RWPE1 (cell line): ENCODE measurements at regions not wholly inside any gene's neighbourhood (a gene's known extent, or its start where the extent isn't known, plus 50 kb on each side); places are given as distances from the start of the nearest gene placed in this dataset.

ENCODE experiments used
- CTCF ChIA-PET: fragments of 350-600 bp; sonication (Branson Sonifier 250); formaldehyde crosslinking; extraction: SDS; loops from one replicate; lab custom pipeline; 2021; lab: Yijun Ruan, JAX
- POLR2A ChIA-PET: fragments of 400-600 bp; formaldehyde crosslinking; extraction: SDS; loops from one replicate; lab custom pipeline; 2020; ENCODE audit warnings: antibody characterized with exemption; ENCODE audit not compliant: low non-redundant PET; lab: Yijun Ruan, JAX
- DNase-seq: peaks from one replicate; pipeline ENCODE4 v3.0.0; 2012; ENCODE audit warnings: low spot score
- H3K27ac ChIP-seq: fragments of 450-650 bp; 2 replicates; pipeline ENCODE4 v1.5.1; 2017
- CTCF ChIP-seq: fragments of 450-650 bp; conservative IDR thresholded peaks from 2 replicates; pipeline ENCODE4 v1.5.1; 2017; ENCODE audit warnings: low read depth, mild to moderate bottlenecking

- DNase-seq: no peak
- ChIA-PET CTCF (no interaction called here), POLR2A (no interaction called here)
- no peak for TF ChIP-seq CTCF
- no peak overlapping the region for H3K27ac ChIP-seq
Observed at GRCh38 chr13:81211713-81212112, 870.8 kb upstream of the SPRY2 start.

- CTCF ChIA-PET: interaction anchor here (0.6 kb wide), 1 partner anchor 39 kb away, joined by 3 read pairs; no protein-coding TSS in a partner anchor
Observed at GRCh38 chr13:81207636-81208035, 866.7 kb upstream of the SPRY2 start.

GRCh38 chr13:81207231-81207630, 866.3 kb upstream of the SPRY2 start:
- TF ChIP-seq CTCF: no peak
- no peak overlapping the region for H3K27ac ChIP-seq
- POLR2A ChIA-PET: no interaction called here
- CTCF ChIA-PET: interaction anchor here (0.6 kb wide), 1 partner anchor 39 kb away, joined by 3 read pairs; no protein-coding TSS in a partner anchor
- DNase-seq: no peak

More at GRCh38 chr13:81207636-81208035, 866.7 kb upstream of the SPRY2 start:
- no peak for TF ChIP-seq CTCF
- no peak overlapping the region for H3K27ac ChIP-seq
- no peak for DNase-seq
- POLR2A ChIA-PET: no interaction called here

GRCh38 chr13:81203783-81204182, 862.9 kb upstream of the SPRY2 start:
- TF ChIP-seq CTCF: no peak
- no peak for DNase-seq
- CTCF ChIA-PET: no interaction called here
- H3K27ac ChIP-seq: no peak overlapping the region
- POLR2A ChIA-PET: no interaction called here

GRCh38 chr13:81199956-81200355, 859.0 kb upstream of the SPRY2 start:
- ChIA-PET CTCF (no interaction called here), POLR2A (no interaction called here)
- no peak for DNase-seq
- TF ChIP-seq CTCF: no peak
- H3K27ac ChIP-seq: no peak overlapping the region

- CTCF ChIA-PET: interaction anchor here (0.7 kb wide), 1 partner anchor 22 kb away, joined by 3 read pairs; no protein-coding TSS in a partner anchor
- POLR2A ChIA-PET: no interaction called here
- TF ChIP-seq CTCF: no peak
- DNase-seq: no peak
- H3K27ac ChIP-seq: no peak overlapping the region
Observed at GRCh38 chr13:81197966-81198365, 857.0 kb upstream of the SPRY2 start.
